NCI-H526 treated with DMSO at 0.1 percent for 48 hours (cell line): ENCODE measurements at regions not wholly inside any gene's neighbourhood (a gene's known extent, or its start where the extent isn't known, plus 50 kb on each side); places are given as distances from the start of the nearest gene placed in this dataset.

ENCODE experiments used
- DNase-seq: peaks from one replicate; lab custom pipeline; 2025; lab: John Stamatoyannopoulos, UW

- no peak for DNase-seq
These were observed 50.0 kb upstream of the ADPGK start for GRCh38 chr15:72833561-72833960.
